OCI-LY3 (cell line): ENCODE measurements at regions not wholly inside any gene's neighbourhood (a gene's known extent, or its start where the extent isn't known, plus 50 kb on each side); places are given as distances from the start of the nearest gene placed in this dataset.

Source experiments
- H2AFZ ChIP-seq: fragments of 200-600, 300-600 bp; shearing (Covaris generic); 2 replicates; pipeline ENCODE4 v1.6.0; 2014; ENCODE audit warnings: antibody characterized with exemption, low read depth, low read length
- H3K27ac ChIP-seq: fragments of 200-600, 300-600 bp; sonication (generic); 2 replicates; pipeline ENCODE4 v1.5.1; 2014; ENCODE audit warnings: mild to moderate bottlenecking, low read length, moderate library complexity, mixed read lengths
- H3K27me3 ChIP-seq: fragments of 200-600, 300-600 bp; sonication (generic); 2 replicates; pipeline ENCODE4 v1.6.1; 2014; ENCODE audit warnings: low read depth, low read length, mixed read lengths
- H3K36me3 ChIP-seq: fragments of 200-600, 300-600 bp; sonication (generic); replicated peaks from 2 replicates; pipeline ENCODE3; 2014; ENCODE audit warnings: low read depth, low read length, mixed read lengths
- H3K4me1 ChIP-seq: fragments of 300-600, 200-600 bp; sonication (generic); 2 replicates; pipeline ENCODE4 v1.6.1; 2014; ENCODE audit warnings: low read length, mixed read lengths
- H3K4me2 ChIP-seq: fragments of 200-600, 300-600 bp; sonication (generic); 2 replicates; pipeline ENCODE4 v1.6.1; 2014; ENCODE audit warnings: low read length, mixed read lengths
- H3K4me3 ChIP-seq: fragments of 300-600, 200-600 bp; sonication (generic); 2 replicates; pipeline ENCODE4 v1.5.1; 2014; ENCODE audit warnings: antibody characterized with exemption, mild to moderate bottlenecking, low read length, moderate library complexity
- H3K79me2 ChIP-seq: fragments of 300-600, 200-600 bp; shearing (Covaris generic); 2 replicates; pipeline ENCODE4 v1.6.1; 2014; ENCODE audit warnings: mild to moderate bottlenecking, low read length, mixed read lengths
- H3K9ac ChIP-seq: fragments of 300-600, 200-600 bp; shearing (Covaris generic); 2 replicates; pipeline ENCODE4 v1.6.0; 2014; ENCODE audit warnings: mild to moderate bottlenecking, low read length, moderate library complexity
- H3K9me3 ChIP-seq: fragments of 200-600, 300-600 bp; shearing (Covaris generic); 2 replicates; pipeline ENCODE4 v1.6.1; 2014; ENCODE audit warnings: low read length, mixed read lengths; ENCODE audit not compliant: insufficient read depth
- H4K20me1 ChIP-seq: fragments of 200-600, 300-600 bp; sonication (generic); 2 replicates; pipeline ENCODE4 v1.6.1; 2016; ENCODE audit warnings: low read length, mixed read lengths; ENCODE audit not compliant: insufficient read depth
- EZH2phosphoT487 ChIP-seq: fragments of 200-600 bp; shearing (Covaris generic); IDR thresholded peaks from 2 replicates; pipeline ENCODE4 v1.6.1; 2018; ENCODE audit warnings: antibody characterized with exemption, mixed run types, low read depth
- TF ChIP-seq, protein P1 (sequence below): fragments of 200-600, 300-600 bp; sonication (generic); IDR thresholded peaks from 2 replicates; pipeline ENCODE4 v1.5.1; 2014; ENCODE audit warnings: antibody characterized with exemption, low read length, low read depth

DNA sequence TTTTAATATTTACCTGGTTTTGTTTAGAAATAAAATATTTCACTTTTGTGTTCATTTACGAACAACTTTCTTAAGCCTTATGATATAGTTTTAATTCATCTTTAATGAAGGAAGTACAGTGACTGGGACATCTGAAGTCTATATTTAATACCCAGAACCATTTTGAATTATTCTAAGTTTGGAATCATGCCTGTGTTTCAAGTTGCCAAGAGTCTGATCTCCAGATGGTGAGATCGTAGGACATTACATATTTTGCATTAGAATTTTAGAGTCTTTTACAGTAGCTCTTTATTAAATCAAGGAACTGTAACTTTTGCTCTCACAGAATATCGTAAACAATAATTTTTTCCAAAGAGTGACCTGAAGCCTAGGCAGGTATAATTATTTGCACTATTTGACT is 420.7 kb downstream of the SI start:
- TF ChIP-seq, protein P1, sequence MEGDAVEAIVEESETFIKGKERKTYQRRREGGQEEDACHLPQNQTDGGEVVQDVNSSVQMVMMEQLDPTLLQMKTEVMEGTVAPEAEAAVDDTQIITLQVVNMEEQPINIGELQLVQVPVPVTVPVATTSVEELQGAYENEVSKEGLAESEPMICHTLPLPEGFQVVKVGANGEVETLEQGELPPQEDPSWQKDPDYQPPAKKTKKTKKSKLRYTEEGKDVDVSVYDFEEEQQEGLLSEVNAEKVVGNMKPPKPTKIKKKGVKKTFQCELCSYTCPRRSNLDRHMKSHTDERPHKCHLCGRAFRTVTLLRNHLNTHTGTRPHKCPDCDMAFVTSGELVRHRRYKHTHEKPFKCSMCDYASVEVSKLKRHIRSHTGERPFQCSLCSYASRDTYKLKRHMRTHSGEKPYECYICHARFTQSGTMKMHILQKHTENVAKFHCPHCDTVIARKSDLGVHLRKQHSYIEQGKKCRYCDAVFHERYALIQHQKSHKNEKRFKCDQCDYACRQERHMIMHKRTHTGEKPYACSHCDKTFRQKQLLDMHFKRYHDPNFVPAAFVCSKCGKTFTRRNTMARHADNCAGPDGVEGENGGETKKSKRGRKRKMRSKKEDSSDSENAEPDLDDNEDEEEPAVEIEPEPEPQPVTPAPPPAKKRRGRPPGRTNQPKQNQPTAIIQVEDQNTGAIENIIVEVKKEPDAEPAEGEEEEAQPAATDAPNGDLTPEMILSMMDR, result no peak
- TF ChIP-seq EZH2phosphoT487, result no peak
- Histone ChIP-seq H3K79me2 (no peaks in the 10 kb centered on the region), H3K4me3 (no peak overlapping the region), H3K4me1 (peaks cover 11% of the 10 kb centered on the region), H3K9me3 (no peaks in the 10 kb centered on the region), H4K20me1 (no peaks in the 10 kb centered on the region), H3K4me2 (no peak overlapping the region), H3K27me3 (no peaks in the 10 kb centered on the region), H3K27ac (no peak overlapping the region), H2AFZ (no peak overlapping the region), H3K36me3 (no peaks in the 10 kb centered on the region), H3K9ac (no peak overlapping the region)

DNA sequence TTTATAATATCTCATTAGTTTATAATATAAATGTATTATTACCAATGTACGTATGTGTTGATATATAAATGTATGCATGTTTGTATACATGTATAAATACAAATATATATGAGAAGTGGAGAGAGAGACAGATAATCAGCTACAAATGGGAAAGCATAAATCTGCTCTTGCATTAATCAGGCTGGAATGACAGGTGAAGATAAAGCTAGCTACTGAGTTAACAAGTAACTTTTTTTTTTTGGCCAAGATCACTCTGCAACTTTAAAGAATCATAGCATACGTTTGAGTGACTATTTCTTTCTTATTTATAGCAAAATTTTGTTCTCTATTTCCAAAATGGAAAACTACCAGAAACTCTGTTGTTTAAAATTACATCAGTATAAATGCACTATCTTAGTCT is 422.8 kb downstream of the SI start:
- Histone ChIP-seq H3K36me3 (peaks cover 2% of the 10 kb centered on the region), H2AFZ (no peak overlapping the region), H3K9ac (no peak overlapping the region), H4K20me1 (no peaks in the 10 kb centered on the region), H3K4me2 (no peak overlapping the region), H3K79me2 (no peaks in the 10 kb centered on the region), H3K4me1 (peaks cover 25% of the 10 kb centered on the region), H3K27me3 (no peaks in the 10 kb centered on the region), H3K4me3 (no peak overlapping the region), H3K27ac (no peak overlapping the region), H3K9me3 (no peaks in the 10 kb centered on the region)
- TF ChIP-seq EZH2phosphoT487, result no peak
- TF ChIP-seq, protein P1, result no peak

- H3K9me3 ChIP-seq, result no peaks in the 10 kb centered on the region
- no peaks in the 10 kb centered on the region for H4K20me1 ChIP-seq
- no peaks in the 10 kb centered on the region for H3K36me3 ChIP-seq
- no peaks in the 10 kb centered on the region for H3K27me3 ChIP-seq
- no peaks in the 10 kb centered on the region for H3K79me2 ChIP-seq
- H3K27ac ChIP-seq, result no peak overlapping the region
- no peak overlapping the region for H3K4me2 ChIP-seq
- H3K9ac ChIP-seq, result no peak overlapping the region
- H2AFZ ChIP-seq, result no peak overlapping the region
- no peaks in the 10 kb centered on the region for H3K4me1 ChIP-seq
- H3K4me3 ChIP-seq, result no peak overlapping the region
- TF ChIP-seq, protein P1, result no peak
- TF ChIP-seq EZH2phosphoT487, result no peak
These were observed 437.2 kb downstream of the SI start for GRCh38 chr3:164641071-164641470.

GRCh38 chr3:164640591-164640990 is 437.7 kb downstream of the SI start:
- no peak for TF ChIP-seq EZH2phosphoT487
- TF ChIP-seq, protein P1, result no peak
- H3K9ac ChIP-seq, result no peak overlapping the region
- H2AFZ ChIP-seq, result no peak overlapping the region
- H3K4me2 ChIP-seq, result no peak overlapping the region
- H3K4me1 ChIP-seq, result no peaks in the 10 kb centered on the region
- H4K20me1 ChIP-seq, result no peaks in the 10 kb centered on the region
- H3K9me3 ChIP-seq, result no peaks in the 10 kb centered on the region
- no peaks in the 10 kb centered on the region for H3K79me2 ChIP-seq
- H3K27ac ChIP-seq, result no peak overlapping the region
- H3K4me3 ChIP-seq, result no peak overlapping the region
- H3K27me3 ChIP-seq, result no peaks in the 10 kb centered on the region
- H3K36me3 ChIP-seq, result no peaks in the 10 kb centered on the region
